HCT116 (cell line): ENCODE measurements at regions not wholly inside any gene's neighbourhood (a gene's known extent, or its start where the extent isn't known, plus 50 kb on each side); places are given as distances from the start of the nearest gene placed in this dataset.

Experiments
- ATAC-seq: fragments of 200-7000 bp; cut with Tn5 transposase; 2 replicates; pipeline ENCODE4 v1.9.1; 2020; ENCODE audit warnings: mild to moderate bottlenecking, moderate library complexity
- BruUV-seq: library from RNA; stranded (reverse); fragments of 400-500 nt; replicated peaks from 2 replicates; lab custom pipeline; 2021; lab: Mats Ljungman, UMichigan
- CTCF ChIA-PET: fragments of 300-600 bp; sonication (Branson Sonifier 250); formaldehyde crosslinking; loops from one replicate; lab custom pipeline; 2021; ENCODE audit warnings: antibody characterized with exemption; lab: Charles Lee
- POLR2A ChIA-PET: fragments of 300-600, 350-600 bp; sonication (Branson Sonifier 250); formaldehyde crosslinking; loops from one replicate; lab custom pipeline; 2021; ENCODE audit warnings: antibody characterized with exemption; lab: Charles Lee
- RAD21 ChIA-PET, 2 experiments: fragments of 300-600 bp; sonication (Branson Sonifier 250); formaldehyde crosslinking; loops; one replicate each; lab custom pipeline; 2023; ENCODE audit warnings: low total read pairs in 2 of 2; ENCODE audit not compliant: uncharacterized antibody in 2 of 2, unreplicated experiment in 2 of 2, low non-redundant PET in 1 of 2; lab: Charles Lee
- DNase-seq: peaks from one replicate; pipeline ENCODE4 v3.0.0-alpha.2; 2010; ENCODE audit warnings: low read depth, low spot score
- H2AFZ ChIP-seq: fragments of 200-600 bp; shearing (Covaris generic), sonication (generic); 2 replicates; pipeline ENCODE4 v1.6.1; 2017; ENCODE audit warnings: low read depth, mixed run types, mixed read lengths, antibody characterized with exemption, low read length; ENCODE audit not compliant: poor library complexity, severe bottlenecking
- H3K27ac ChIP-seq: 2 replicates; pipeline ENCODE4 v1.5.1; 2012; ENCODE audit warnings: low read depth, low read length
- H3K27me3 ChIP-seq: fragments of 200-600 bp; sonication (generic); 2 replicates; pipeline ENCODE4 v1.6.1; 2016; ENCODE audit warnings: mixed run types, low read length, mixed read lengths; ENCODE audit not compliant: insufficient read depth
- H3K36me3 ChIP-seq, 2 experiments: fragments of 200-500 bp in 1 of 2; fragments of 200-600 bp in 1 of 2; sonication (Bioruptor generic) in 1 of 2; sonication (generic) in 1 of 2; 2 replicates each; pipeline versions ENCODE4 v1.5.1 to v1.6.1; 2014 to 2016; ENCODE audit warnings: low read length in 2 of 2, inconsistent platforms in 1 of 2, mixed read lengths in 1 of 2, mixed run types in 1 of 2; ENCODE audit not compliant: insufficient read depth in 2 of 2, control insufficient read depth in 1 of 2
- H3K4me1 ChIP-seq, 2 experiments: fragments of 200-600 bp in 1 of 2; sonication (generic) in 1 of 2; 2 replicates each; pipeline versions ENCODE4 v1.5.1 to v1.6.1; 2012 to 2017; ENCODE audit warnings: low read length in 2 of 2, inconsistent platforms in 1 of 2, mild to moderate bottlenecking in 1 of 2, mixed read lengths in 1 of 2, mixed run types in 1 of 2, moderate library complexity in 1 of 2; ENCODE audit not compliant: insufficient read depth in 2 of 2, control insufficient read depth in 1 of 2
- H3K4me2 ChIP-seq: fragments of 200-600 bp; sonication (generic); 2 replicates; pipeline ENCODE4 v1.6.1; 2017; ENCODE audit warnings: mixed run types, low read length, mixed read lengths
- H3K4me3 ChIP-seq, 2 experiments: fragments of 200-600 bp in 1 of 2; sonication (generic) in 1 of 2; replicated peaks in 1 of 2; 2 replicates each; pipeline ENCODE4 v1.5.1; 2011 to 2016; ENCODE audit warnings: low read length in 2 of 2, control low read depth in 1 of 2, low read depth in 1 of 2, mild to moderate bottlenecking in 1 of 2, mixed read lengths in 1 of 2, mixed run types in 1 of 2
- H3K79me2 ChIP-seq: fragments of 200-600 bp; sonication (generic); 2 replicates; pipeline ENCODE4 v1.6.1; 2017; ENCODE audit warnings: mild to moderate bottlenecking, mixed run types, low read length, moderate library complexity, mixed read lengths; ENCODE audit not compliant: insufficient read depth
- H3K9ac ChIP-seq: fragments of 200-600 bp; sonication (generic); 2 replicates; pipeline ENCODE4 v1.6.1; 2016; ENCODE audit warnings: low read length, mixed read lengths
- H3K9me2 ChIP-seq: fragments of 200-600 bp; sonication (generic), shearing (Covaris generic); 2 replicates; pipeline ENCODE4 v1.6.1; 2017; ENCODE audit warnings: mixed run types, mild to moderate bottlenecking, moderate library complexity; ENCODE audit not compliant: insufficient read depth
- H3K9me3 ChIP-seq, 2 experiments: fragments of 200-500 bp in 1 of 2; fragments of 200-600 bp in 1 of 2; sonication (Bioruptor generic) in 1 of 2; sonication (generic) in 1 of 2; 2 replicates each; pipeline ENCODE4 v1.6.1; 2014 to 2017; ENCODE audit warnings: low read length in 2 of 2, mixed read lengths in 2 of 2, inconsistent platforms in 1 of 2, low read depth in 1 of 2, mild to moderate bottlenecking in 1 of 2, mixed run types in 1 of 2, moderate library complexity in 1 of 2; ENCODE audit not compliant: control insufficient read depth in 1 of 2, insufficient read depth in 1 of 2
- H4K20me1 ChIP-seq: fragments of 200-600 bp; sonication (generic), shearing (Covaris generic); 2 replicates; pipeline ENCODE4 v1.6.1; 2017; ENCODE audit warnings: mixed run types, mild to moderate bottlenecking, moderate library complexity; ENCODE audit not compliant: insufficient read depth
- CBX3 ChIP-seq: IDR thresholded peaks from 2 replicates; pipeline ENCODE4 v1.6.1; 2012; ENCODE audit warnings: low read depth
- EGR1 ChIP-seq: IDR thresholded peaks from 2 replicates; pipeline ENCODE4 v1.6.1; 2012; ENCODE audit warnings: low read depth
- EZH2 ChIP-seq: fragments of 200-600 bp; sonication (generic); IDR thresholded peaks from 2 replicates; pipeline ENCODE4 v1.6.1; 2017; ENCODE audit warnings: antibody characterized with exemption, mixed run types
- EZH2phosphoT487 ChIP-seq: fragments of 200-600 bp; IDR thresholded peaks from 2 replicates; pipeline ENCODE4 v1.6.1; 2018; ENCODE audit warnings: antibody characterized with exemption, borderline replicate concordance
- FOSL1 ChIP-seq: IDR thresholded peaks from 2 replicates; pipeline ENCODE4 v1.6.1; 2012; ENCODE audit warnings: low read depth
- JUND ChIP-seq: IDR thresholded peaks from 2 replicates; pipeline ENCODE4 v1.6.1; 2012
- POLR2A ChIP-seq: IDR thresholded peaks from 2 replicates; pipeline ENCODE4 v1.7.0; 2011; ENCODE audit warnings: borderline replicate concordance; ENCODE audit not compliant: insufficient read depth, insufficient read length; ENCODE audit errors: extremely low read depth
- POLR2AphosphoS5 ChIP-seq: IDR thresholded peaks from 2 replicates; pipeline ENCODE4 v1.6.1; 2011; ENCODE audit warnings: mild to moderate bottlenecking, low read depth, low read length, moderate library complexity
- SP1 ChIP-seq: IDR thresholded peaks from 2 replicates; pipeline ENCODE4 v1.6.1; 2012; ENCODE audit warnings: low read depth
- TCF7L2 ChIP-seq: IDR thresholded peaks from 2 replicates; pipeline ENCODE4 v1.7.0; 2011; ENCODE audit warnings: borderline replicate concordance, inconsistent platforms; ENCODE audit not compliant: insufficient read depth, insufficient read length; ENCODE audit errors: extremely low read depth
- ZFX ChIP-seq: fragments of 450-650 bp; IDR thresholded peaks from 2 replicates; pipeline ENCODE4 v1.6.1; 2017
- ZNF274 ChIP-seq: fragments of 200-500 bp; sonication (Bioruptor generic); IDR thresholded peaks from 2 replicates; pipeline ENCODE4 v1.6.1; 2014; ENCODE audit warnings: mild to moderate bottlenecking, low read depth, low read length, inconsistent platforms
- intact Hi-C: fragments of 100-400 bp; cut with micrococcal nuclease; formaldehyde crosslinking; loops from 2 replicates; pipeline ENCODE4 v1.10.0; 2022
- TF ChIP-seq, protein P1 (sequence below), 3 experiments: fragments of 200-600 bp in 1 of 3; sonication (generic) in 1 of 3; IDR thresholded peaks in 2 of 3; conservative IDR thresholded peaks in 1 of 3; 2 replicates each; pipeline ENCODE4 v1.5.1; 2012 to 2017; ENCODE audit warnings: low read depth in 2 of 3, low read length in 2 of 3, antibody characterized with exemption in 1 of 3, borderline replicate concordance in 1 of 3, control low read depth in 1 of 3, mild to moderate bottlenecking in 1 of 3, mixed read lengths in 1 of 3, mixed run types in 1 of 3, moderate library complexity in 1 of 3; ENCODE audit not compliant: insufficient read depth in 1 of 3
- TF ChIP-seq, protein P2 (sequence below): IDR thresholded peaks from 2 replicates; pipeline ENCODE4 v1.6.1; 2012
- TF ChIP-seq, protein P3 (sequence below): IDR thresholded peaks from 2 replicates; pipeline ENCODE4 v1.6.1; 2011; ENCODE audit warnings: mild to moderate bottlenecking, low read length, moderate library complexity; ENCODE audit not compliant: insufficient replicate concordance; ENCODE audit errors: extremely low read depth
- TF ChIP-seq, protein P4 (sequence below): IDR thresholded peaks from 2 replicates; pipeline ENCODE4 v1.6.1; 2012; ENCODE audit warnings: low read depth
- TF ChIP-seq, protein P5 (sequence below): IDR thresholded peaks from 2 replicates; pipeline ENCODE4 v1.6.1; 2012

DNA sequence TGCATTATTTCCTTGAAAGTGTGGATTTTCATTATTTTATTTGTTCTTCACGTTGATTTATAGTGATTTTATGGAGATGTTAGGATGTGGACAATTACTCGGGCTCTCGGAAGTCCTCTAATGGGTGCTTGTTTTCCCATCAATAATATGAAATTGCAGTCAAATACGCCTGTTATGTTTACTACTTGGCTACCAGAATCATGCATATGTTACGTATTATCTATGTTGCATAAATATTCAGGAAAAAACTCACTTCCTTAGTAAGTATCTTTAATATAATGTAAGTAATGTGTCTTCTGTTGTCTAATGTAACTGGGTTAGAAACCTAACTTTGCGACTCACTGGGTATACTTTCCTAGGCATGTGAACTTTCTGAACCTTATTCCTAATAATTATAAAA, 823.4 kb upstream of the CHORDC1 start:
- H3K9me2 ChIP-seq, result no peaks in the 10 kb centered on the region
- ChIA-PET POLR2A (no interaction called here), RAD21 (no interaction called here), CTCF (no interaction called here)
- ATAC-seq (no peak), DNase-seq (no peak)
- H3K27ac ChIP-seq, result no peak overlapping the region
- peaks cover 13 to 16% of the 10 kb centered on the region in 2 experiments; a peak in 2 of 4 replicates for H3K9me3 ChIP-seq
- no peaks in the 10 kb centered on the region for H4K20me1 ChIP-seq
- intact Hi-C loops, result no loop called here
- no peak overlapping the region for H3K4me3 ChIP-seq
- H3K9ac ChIP-seq, result no peak overlapping the region
- no peaks in the 10 kb centered on the region for H3K27me3 ChIP-seq
- H3K4me1 ChIP-seq, result no peaks in the 10 kb centered on the region
- H3K36me3 ChIP-seq, result no peaks in the 10 kb centered on the region
- TF ChIP-seq EGR1 (no peak), TCF7L2 (no peak), EZH2 (no peak), JUND (no peak), EZH2phosphoT487 (no peak), ZFX (no peak), CBX3 (no peak), ZNF274 (no peak), POLR2AphosphoS5 (no peak), FOSL1 (no peak), POLR2A (no peak), SP1 (no peak)
- TF ChIP-seq, protein P1, sequence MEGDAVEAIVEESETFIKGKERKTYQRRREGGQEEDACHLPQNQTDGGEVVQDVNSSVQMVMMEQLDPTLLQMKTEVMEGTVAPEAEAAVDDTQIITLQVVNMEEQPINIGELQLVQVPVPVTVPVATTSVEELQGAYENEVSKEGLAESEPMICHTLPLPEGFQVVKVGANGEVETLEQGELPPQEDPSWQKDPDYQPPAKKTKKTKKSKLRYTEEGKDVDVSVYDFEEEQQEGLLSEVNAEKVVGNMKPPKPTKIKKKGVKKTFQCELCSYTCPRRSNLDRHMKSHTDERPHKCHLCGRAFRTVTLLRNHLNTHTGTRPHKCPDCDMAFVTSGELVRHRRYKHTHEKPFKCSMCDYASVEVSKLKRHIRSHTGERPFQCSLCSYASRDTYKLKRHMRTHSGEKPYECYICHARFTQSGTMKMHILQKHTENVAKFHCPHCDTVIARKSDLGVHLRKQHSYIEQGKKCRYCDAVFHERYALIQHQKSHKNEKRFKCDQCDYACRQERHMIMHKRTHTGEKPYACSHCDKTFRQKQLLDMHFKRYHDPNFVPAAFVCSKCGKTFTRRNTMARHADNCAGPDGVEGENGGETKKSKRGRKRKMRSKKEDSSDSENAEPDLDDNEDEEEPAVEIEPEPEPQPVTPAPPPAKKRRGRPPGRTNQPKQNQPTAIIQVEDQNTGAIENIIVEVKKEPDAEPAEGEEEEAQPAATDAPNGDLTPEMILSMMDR (IDR thresholded peaks at IDR 0.05 in 2 of 3, conservative IDR thresholded peaks at IDR 0.05 in 1 of 3; ENCODE audit: borderline replicate concordance in 1 of 3, insufficient read depth in 1 of 3, low read depth in 2 of 3, low read length in 2 of 3), result no peak
- TF ChIP-seq, protein P2, sequence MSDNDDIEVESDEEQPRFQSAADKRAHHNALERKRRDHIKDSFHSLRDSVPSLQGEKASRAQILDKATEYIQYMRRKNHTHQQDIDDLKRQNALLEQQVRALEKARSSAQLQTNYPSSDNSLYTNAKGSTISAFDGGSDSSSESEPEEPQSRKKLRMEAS, result no peak
- TF ChIP-seq, protein P3, sequence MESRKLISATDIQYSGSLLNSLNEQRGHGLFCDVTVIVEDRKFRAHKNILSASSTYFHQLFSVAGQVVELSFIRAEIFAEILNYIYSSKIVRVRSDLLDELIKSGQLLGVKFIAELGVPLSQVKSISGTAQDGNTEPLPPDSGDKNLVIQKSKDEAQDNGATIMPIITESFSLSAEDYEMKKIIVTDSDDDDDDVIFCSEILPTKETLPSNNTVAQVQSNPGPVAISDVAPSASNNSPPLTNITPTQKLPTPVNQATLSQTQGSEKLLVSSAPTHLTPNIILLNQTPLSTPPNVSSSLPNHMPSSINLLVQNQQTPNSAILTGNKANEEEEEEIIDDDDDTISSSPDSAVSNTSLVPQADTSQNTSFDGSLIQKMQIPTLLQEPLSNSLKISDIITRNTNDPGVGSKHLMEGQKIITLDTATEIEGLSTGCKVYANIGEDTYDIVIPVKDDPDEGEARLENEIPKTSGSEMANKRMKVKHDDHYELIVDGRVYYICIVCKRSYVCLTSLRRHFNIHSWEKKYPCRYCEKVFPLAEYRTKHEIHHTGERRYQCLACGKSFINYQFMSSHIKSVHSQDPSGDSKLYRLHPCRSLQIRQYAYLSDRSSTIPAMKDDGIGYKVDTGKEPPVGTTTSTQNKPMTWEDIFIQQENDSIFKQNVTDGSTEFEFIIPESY, result no peak
- TF ChIP-seq, protein P4, sequence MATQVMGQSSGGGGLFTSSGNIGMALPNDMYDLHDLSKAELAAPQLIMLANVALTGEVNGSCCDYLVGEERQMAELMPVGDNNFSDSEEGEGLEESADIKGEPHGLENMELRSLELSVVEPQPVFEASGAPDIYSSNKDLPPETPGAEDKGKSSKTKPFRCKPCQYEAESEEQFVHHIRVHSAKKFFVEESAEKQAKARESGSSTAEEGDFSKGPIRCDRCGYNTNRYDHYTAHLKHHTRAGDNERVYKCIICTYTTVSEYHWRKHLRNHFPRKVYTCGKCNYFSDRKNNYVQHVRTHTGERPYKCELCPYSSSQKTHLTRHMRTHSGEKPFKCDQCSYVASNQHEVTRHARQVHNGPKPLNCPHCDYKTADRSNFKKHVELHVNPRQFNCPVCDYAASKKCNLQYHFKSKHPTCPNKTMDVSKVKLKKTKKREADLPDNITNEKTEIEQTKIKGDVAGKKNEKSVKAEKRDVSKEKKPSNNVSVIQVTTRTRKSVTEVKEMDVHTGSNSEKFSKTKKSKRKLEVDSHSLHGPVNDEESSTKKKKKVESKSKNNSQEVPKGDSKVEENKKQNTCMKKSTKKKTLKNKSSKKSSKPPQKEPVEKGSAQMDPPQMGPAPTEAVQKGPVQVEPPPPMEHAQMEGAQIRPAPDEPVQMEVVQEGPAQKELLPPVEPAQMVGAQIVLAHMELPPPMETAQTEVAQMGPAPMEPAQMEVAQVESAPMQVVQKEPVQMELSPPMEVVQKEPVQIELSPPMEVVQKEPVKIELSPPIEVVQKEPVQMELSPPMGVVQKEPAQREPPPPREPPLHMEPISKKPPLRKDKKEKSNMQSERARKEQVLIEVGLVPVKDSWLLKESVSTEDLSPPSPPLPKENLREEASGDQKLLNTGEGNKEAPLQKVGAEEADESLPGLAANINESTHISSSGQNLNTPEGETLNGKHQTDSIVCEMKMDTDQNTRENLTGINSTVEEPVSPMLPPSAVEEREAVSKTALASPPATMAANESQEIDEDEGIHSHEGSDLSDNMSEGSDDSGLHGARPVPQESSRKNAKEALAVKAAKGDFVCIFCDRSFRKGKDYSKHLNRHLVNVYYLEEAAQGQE, result no peak
- TF ChIP-seq, protein P5, sequence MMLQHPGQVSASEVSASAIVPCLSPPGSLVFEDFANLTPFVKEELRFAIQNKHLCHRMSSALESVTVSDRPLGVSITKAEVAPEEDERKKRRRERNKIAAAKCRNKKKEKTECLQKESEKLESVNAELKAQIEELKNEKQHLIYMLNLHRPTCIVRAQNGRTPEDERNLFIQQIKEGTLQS, result no peak
- no peaks in the 10 kb centered on the region for H3K79me2 ChIP-seq
- H3K4me2 ChIP-seq, result no peak overlapping the region
- BruUV-seq, result no TSS peak
- H2AFZ ChIP-seq, result no peak overlapping the region
